SKM-1 treated with dmso at 0.1 percent for 144 hours (cell line): ENCODE measurements at regions not wholly inside any gene's neighbourhood (a gene's known extent, or its start where the extent isn't known, plus 50 kb on each side); places are given as distances from the start of the nearest gene placed in this dataset.
"Not testable (repeated sequence)": the region's sequence is repeated elsewhere in the genome, so short reads cannot be mapped to it uniquely, and the experiment has no call there.

Source experiments
- DNase-seq: peaks from one replicate; lab custom pipeline; 2025; ENCODE audit not compliant: unreplicated experiment; lab: John Stamatoyannopoulos, UW

GRCh38 chrX:124690495-124690894 lies 344.1 kb downstream of the SH2D1A start:
- DNase-seq, result no peak

- DNase-seq, result no peak
These were observed 353.5 kb downstream of the SH2D1A start for GRCh38 chrX:124699876-124700275.

- DNase-seq, result no peak
These were observed 371.2 kb downstream of the SH2D1A start for GRCh38 chrX:124717537-124717936.

GRCh38 chrX:124719060-124719459 lies 372.7 kb downstream of the SH2D1A start:
- no peak for DNase-seq

GRCh38 chrX:124720532-124720931 lies 374.2 kb downstream of the SH2D1A start:
- DNase-seq, result no peak

GRCh38 chrX:124725502-124725901 lies 379.1 kb downstream of the SH2D1A start:
- no peak for DNase-seq

- DNase-seq, result no peak
These were observed 379.9 kb downstream of the SH2D1A start for GRCh38 chrX:124726292-124726691.

GRCh38 chrX:124726881-124727280 lies 380.5 kb downstream of the SH2D1A start:
- DNase-seq, result no peak

- DNase-seq, result no peak
These were observed 390.3 kb downstream of the SH2D1A start for GRCh38 chrX:124736553-124737270.

GRCh38 chrX:124737771-124738170 lies 391.4 kb downstream of the SH2D1A start:
- no peak for DNase-seq

GRCh38 chrX:124747295-124747694 lies 400.9 kb downstream of the SH2D1A start:
- no peak for DNase-seq

- no peak for DNase-seq
These were observed 418.0 kb downstream of the SH2D1A start for GRCh38 chrX:124764354-124764753.

GRCh38 chrX:124769166-124769565 lies 422.8 kb downstream of the SH2D1A start:
- DNase-seq, result no peak

GRCh38 chrX:124771292-124771691 lies 424.9 kb downstream of the SH2D1A start:
- no peak for DNase-seq

- not testable (repeated sequence) for DNase-seq
These were observed 441.9 kb downstream of the SH2D1A start for GRCh38 chrX:124788253-124788652.

- DNase-seq, result not testable (repeated sequence)
These were observed 443.5 kb downstream of the SH2D1A start for GRCh38 chrX:124789874-124790273.

GRCh38 chrX:124791492-124792095 lies 445.2 kb downstream of the SH2D1A start:
- no peak for DNase-seq

- DNase-seq, result no peak
These were observed 450.6 kb downstream of the SH2D1A start for GRCh38 chrX:124796989-124797388.

- no peak for DNase-seq
These were observed 458.6 kb downstream of the SH2D1A start for GRCh38 chrX:124804962-124805361.

- no peak for DNase-seq
These were observed 459.1 kb downstream of the SH2D1A start for GRCh38 chrX:124805486-124805885.

GRCh38 chrX:124814106-124814505 lies 467.7 kb downstream of the SH2D1A start:
- DNase-seq, result no peak

- DNase-seq, result no peak
These were observed 471.7 kb downstream of the SH2D1A start for GRCh38 chrX:124818033-124818432.

GRCh38 chrX:124818764-124819163 lies 472.4 kb downstream of the SH2D1A start:
- no peak for DNase-seq
